Calu3 (cell line): ENCODE measurements at regions not wholly inside any gene's neighbourhood (a gene's known extent, or its start where the extent isn't known, plus 50 kb on each side); places are given as distances from the start of the nearest gene placed in this dataset.

ENCODE experiments used
- BruUV-seq: library from RNA; stranded (reverse); fragments of 400-500 nt; replicated peaks from 2 replicates; lab custom pipeline; 2021; lab: Mats Ljungman, UMichigan
- CTCF ChIA-PET: fragments of 300-600 bp; sonication (Branson Sonifier 250); formaldehyde crosslinking; loops from one replicate; lab custom pipeline; 2022; ENCODE audit warnings: antibody characterized with exemption; lab: Charles Lee
- DNase-seq: peaks from one replicate; pipeline ENCODE4 v3.0.0; 2022
- H3K27ac Mint-ChIP-seq: one replicate; pipeline ENCODE4 v1.8.0; 2022; ENCODE audit warnings: mixed read lengths; ENCODE audit not compliant: unreplicated experiment
- H3K27me3 Mint-ChIP-seq: one replicate; pipeline ENCODE4 v1.8.0; 2022; ENCODE audit warnings: mixed read lengths; ENCODE audit not compliant: unreplicated experiment
- H3K36me3 Mint-ChIP-seq: one replicate; pipeline ENCODE4 v1.8.0; 2022; ENCODE audit warnings: mild to moderate bottlenecking, moderate library complexity, mixed read lengths; ENCODE audit not compliant: insufficient read depth, unreplicated experiment
- H3K4me1 Mint-ChIP-seq: one replicate; pipeline ENCODE4 v1.8.0; 2022; ENCODE audit warnings: mild to moderate bottlenecking, low read depth, mixed read lengths; ENCODE audit not compliant: unreplicated experiment
- H3K4me3 Mint-ChIP-seq: one replicate; pipeline ENCODE4 v1.8.0; 2022; ENCODE audit warnings: mild to moderate bottlenecking, low read depth, moderate library complexity, mixed read lengths; ENCODE audit not compliant: unreplicated experiment
- H3K9me3 Mint-ChIP-seq: one replicate; pipeline ENCODE4 v1.8.0; 2022; ENCODE audit warnings: low read depth, mixed read lengths; ENCODE audit not compliant: unreplicated experiment
- CTCF ChIP-seq: fragments of 200-600 bp; IDR thresholded peaks from one replicate; pipeline ENCODE4 v1.8.0; 2022; ENCODE audit warnings: antibody characterized with exemption; ENCODE audit not compliant: unreplicated experiment
- intact Hi-C: fragments of 100-400 bp; cut with micrococcal nuclease; formaldehyde crosslinking; loops from one replicate; pipeline ENCODE4 v1.10.0; 2022; ENCODE audit not compliant: unreplicated experiment

GRCh38 chr22:48709453-48709852 is 1118.2 kb downstream of the BRD1 start:
- DNase-seq = no peak
- Mint-ChIP-seq H3K27ac (no peak overlapping the region), H3K27me3 (no peaks in the 10 kb centered on the region), H3K4me3 (no peak overlapping the region), H3K9me3 (peaks cover 9% of the 10 kb centered on the region), H3K4me1 (no peaks in the 10 kb centered on the region), H3K36me3 (no peaks in the 10 kb centered on the region)
- intact Hi-C loops = no loop called here
- no TSS peak for BruUV-seq
- TF ChIP-seq CTCF = no peak
- CTCF ChIA-PET = no interaction called here

GRCh38 chr22:48708558-48709245 is 1119.0 kb downstream of the BRD1 start:
- no peak for DNase-seq

GRCh38 chr22:48707763-48708557 is 1119.7 kb downstream of the BRD1 start:
- Mint-ChIP-seq H3K4me3 (no peak overlapping the region), H3K27ac (no peak overlapping the region), H3K4me1 (no peaks in the 10 kb centered on the region), H3K36me3 (no peaks in the 10 kb centered on the region), H3K27me3 (no peaks in the 10 kb centered on the region), H3K9me3 (peaks cover 9% of the 10 kb centered on the region)
- no peak for DNase-seq
- BruUV-seq = no TSS peak
- CTCF ChIA-PET = no interaction called here
- intact Hi-C loops = no loop called here
- TF ChIP-seq CTCF = no peak

More at GRCh38 chr22:48708558-48709245, 1119.0 kb downstream of the BRD1 start:
- Mint-ChIP-seq H3K27ac (no peak overlapping the region), H3K4me3 (no peak overlapping the region), H3K27me3 (no peaks in the 10 kb centered on the region), H3K9me3 (peaks cover 7% of the 10 kb centered on the region), H3K36me3 (no peaks in the 10 kb centered on the region), H3K4me1 (no peaks in the 10 kb centered on the region)
- no TSS peak for BruUV-seq
- CTCF ChIA-PET = no interaction called here
- TF ChIP-seq CTCF = no peak
- intact Hi-C loops = no loop called here

GRCh38 chr22:48706934-48707762 is 1120.5 kb downstream of the BRD1 start:
- no peaks in the 10 kb centered on the region for H3K27me3 Mint-ChIP-seq
- H3K4me1 Mint-ChIP-seq = no peaks in the 10 kb centered on the region
- no TSS peak for BruUV-seq
- no peak for DNase-seq
- CTCF ChIA-PET = no interaction called here
- no peak overlapping the region for H3K4me3 Mint-ChIP-seq
- peaks cover 9% of the 10 kb centered on the region for H3K9me3 Mint-ChIP-seq
- intact Hi-C loops = no loop called here
- no peak for TF ChIP-seq CTCF
- no peak overlapping the region for H3K27ac Mint-ChIP-seq
- no peaks in the 10 kb centered on the region for H3K36me3 Mint-ChIP-seq
